Neutrophil (primary cell): ENCODE measurements at regions not wholly inside any gene's neighbourhood (a gene's known extent, or its start where the extent isn't known, plus 50 kb on each side); places are given as distances from the start of the nearest gene placed in this dataset.

Experiments
- H3K27ac ChIP-seq: fragments of 200-600 bp; sonication (generic); 2 replicates; pipeline ENCODE4 v1.5.1; 2016; ENCODE audit warnings: mild to moderate bottlenecking, moderate library complexity
- H3K27me3 ChIP-seq: fragments of 200-600 bp; sonication (generic); 2 replicates; pipeline ENCODE4 v1.6.0; 2016; ENCODE audit warnings: mild to moderate bottlenecking
- H3K36me3 ChIP-seq: fragments of 200-600 bp; sonication (generic); 2 replicates; pipeline ENCODE4 v1.5.1; 2017
- H3K4me1 ChIP-seq, 2 experiments: fragments of 200-600 bp in 1 of 2; sonication (generic) in 1 of 2; 1 replicate in 1 of 2; 2 replicates in 1 of 2; pipeline versions ENCODE4 v1.5.1 to v1.6.1; 2013 to 2016; ENCODE audit warnings: low read depth in 1 of 2, low read length in 1 of 2, mild to moderate bottlenecking in 1 of 2, moderate library complexity in 1 of 2; ENCODE audit not compliant: control insufficient read depth in 1 of 2, insufficient read depth in 1 of 2
- H3K4me3 ChIP-seq, 2 experiments: fragments of 200-600 bp in 1 of 2; sonication (generic) in 1 of 2; 1 replicate in 1 of 2; 2 replicates in 1 of 2; pipeline ENCODE4 v1.5.1; 2013 to 2016; ENCODE audit warnings: low read depth in 1 of 2, low read length in 1 of 2, mild to moderate bottlenecking in 1 of 2, moderate library complexity in 1 of 2
- H3K9me3 ChIP-seq: fragments of 200-600 bp; sonication (generic); 2 replicates; pipeline ENCODE4 v1.5.1; 2016
- CTCF ChIP-seq: fragments of 200-600 bp; sonication (generic); IDR thresholded peaks from 2 replicates; pipeline ENCODE4 v1.5.1; 2016; ENCODE audit warnings: antibody characterized with exemption

GRCh38 chr6:140228491-140228890 lies 854.0 kb upstream of the CITED2 start:
- Histone ChIP-seq H3K4me3 (no peak overlapping the region), H3K9me3 (no peaks in the 10 kb centered on the region), H3K27me3 (no peaks in the 10 kb centered on the region), H3K36me3 (no peaks in the 10 kb centered on the region), H3K27ac (no peak overlapping the region), H3K4me1 (no peaks in the 10 kb centered on the region)
- no peak for TF ChIP-seq CTCF

- Histone ChIP-seq H3K9me3 (no peaks in the 10 kb centered on the region), H3K4me1 (no peaks in the 10 kb centered on the region), H3K36me3 (no peaks in the 10 kb centered on the region), H3K27ac (no peak overlapping the region), H3K27me3 (no peaks in the 10 kb centered on the region), H3K4me3 (no peak overlapping the region)
- no peak for TF ChIP-seq CTCF
Observed at GRCh38 chr6:140226637-140227036, 852.2 kb upstream of the CITED2 start.

DNA sequence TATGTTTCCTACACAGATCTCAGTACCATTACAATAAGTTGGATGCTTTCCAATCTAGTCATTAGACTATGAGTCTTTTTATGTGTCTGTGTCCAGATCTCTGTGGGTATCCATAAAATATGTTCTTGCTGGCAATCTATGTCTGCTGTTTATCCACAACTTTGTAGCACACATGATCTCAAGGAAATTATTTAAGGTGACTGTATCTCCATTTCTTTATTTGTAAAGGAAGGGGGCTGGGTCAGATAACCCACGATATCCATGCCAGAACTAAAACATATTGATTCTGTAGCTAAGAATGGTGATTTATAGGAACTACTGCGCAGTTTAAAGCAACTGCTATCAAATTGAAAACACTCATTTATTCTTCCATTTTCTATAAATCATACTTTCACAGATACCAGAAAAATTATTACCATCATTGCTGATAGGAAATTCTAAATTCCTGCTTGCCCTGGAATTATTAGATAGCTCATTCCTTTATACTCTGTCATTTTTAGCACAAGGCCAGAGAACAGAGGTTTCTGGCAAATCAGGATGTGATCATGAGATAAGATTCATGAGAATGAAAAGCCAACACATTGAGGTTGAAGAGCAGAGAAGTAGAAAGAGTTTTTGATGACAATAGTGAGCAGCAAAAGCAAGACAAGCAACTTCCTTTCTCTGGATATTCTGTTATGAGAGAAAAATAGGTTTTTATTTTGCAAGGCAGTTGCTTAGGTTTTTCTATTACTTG lies 851.4 kb upstream of the CITED2 start:
- Histone ChIP-seq H3K36me3 (no peaks in the 10 kb centered on the region), H3K4me1 (no peaks in the 10 kb centered on the region), H3K27me3 (no peaks in the 10 kb centered on the region), H3K4me3 (no peak overlapping the region), H3K9me3 (no peaks in the 10 kb centered on the region), H3K27ac (no peak overlapping the region)
- no peak for TF ChIP-seq CTCF

GRCh38 chr6:140217283-140217682 lies 842.8 kb upstream of the CITED2 start:
- no peak for TF ChIP-seq CTCF
- no peaks in the 10 kb centered on the region for H3K9me3 ChIP-seq
- no peak overlapping the region for H3K4me3 ChIP-seq
- H3K36me3 ChIP-seq = no peaks in the 10 kb centered on the region
- no peaks in the 10 kb centered on the region for H3K27me3 ChIP-seq
- no peak overlapping the region for H3K27ac ChIP-seq
- no peaks in the 10 kb centered on the region for H3K4me1 ChIP-seq

DNA sequence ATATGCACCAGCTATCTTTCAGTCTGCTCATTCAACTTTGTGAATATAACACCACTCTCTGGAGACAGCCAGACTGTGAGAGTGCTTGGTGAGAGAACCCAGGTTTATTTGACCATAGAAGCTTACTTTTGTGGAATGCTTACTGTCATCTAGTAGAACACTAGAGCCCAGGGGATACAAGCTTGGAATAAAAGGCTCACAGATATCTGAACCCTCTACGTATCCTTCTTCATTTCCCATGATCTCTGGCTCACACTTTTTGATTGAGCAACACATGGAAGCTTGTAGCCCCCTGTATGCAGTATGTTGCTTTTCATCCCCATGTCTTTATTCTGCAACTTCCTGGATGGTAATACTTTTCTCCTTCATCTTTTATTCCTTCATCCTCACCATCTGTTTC lies 835.3 kb upstream of the CITED2 start:
- no peak overlapping the region for H3K4me3 ChIP-seq
- no peaks in the 10 kb centered on the region for H3K36me3 ChIP-seq
- H3K27ac ChIP-seq = no peak overlapping the region
- no peaks in the 10 kb centered on the region for H3K9me3 ChIP-seq
- no peak for TF ChIP-seq CTCF
- H3K4me1 ChIP-seq = no peaks in the 10 kb centered on the region
- H3K27me3 ChIP-seq = no peaks in the 10 kb centered on the region

GRCh38 chr6:140208286-140208685 lies 833.8 kb upstream of the CITED2 start:
- no peaks in the 10 kb centered on the region for H3K36me3 ChIP-seq
- no peak overlapping the region for H3K4me3 ChIP-seq
- no peak for TF ChIP-seq CTCF
- H3K27ac ChIP-seq = no peak overlapping the region
- no peaks in the 10 kb centered on the region for H3K9me3 ChIP-seq
- H3K27me3 ChIP-seq = no peaks in the 10 kb centered on the region
- no peaks in the 10 kb centered on the region for H3K4me1 ChIP-seq
